MM.1S (cell line): ENCODE measurements at regions not wholly inside any gene's neighbourhood (a gene's known extent, or its start where the extent isn't known, plus 50 kb on each side); places are given as distances from the start of the nearest gene placed in this dataset.

Source experiments
- DNase-seq: peaks from one replicate; pipeline ENCODE4 v3.0.0-alpha.2; 2015
- H2AFZ ChIP-seq: fragments of 300-600 bp; sonication (generic); 2 replicates; pipeline ENCODE4 v1.6.0; 2016; ENCODE audit warnings: antibody characterized with exemption, low read length
- H3F3A ChIP-seq: fragments of 300-600 bp; sonication (generic); 2 replicates; pipeline ENCODE4 v1.6.1; 2016; ENCODE audit warnings: mild to moderate bottlenecking, antibody characterized with exemption, low read length, moderate library complexity, mixed read lengths; ENCODE audit not compliant: insufficient read depth
- H3K27ac ChIP-seq: fragments of 300-600 bp; sonication (generic); 2 replicates; pipeline ENCODE4 v1.5.1; 2016; ENCODE audit warnings: mild to moderate bottlenecking, low read length
- H3K27me3 ChIP-seq: fragments of 300-600 bp; sonication (generic); replicated peaks from 2 replicates; pipeline ENCODE4 v1.6.0; 2016; ENCODE audit warnings: low read length; ENCODE audit not compliant: insufficient read depth
- H3K36me3 ChIP-seq: fragments of 300-600 bp; sonication (generic); replicated peaks from 2 replicates; pipeline ENCODE4 v1.6.1; 2016; ENCODE audit warnings: mild to moderate bottlenecking, low read length, mixed read lengths; ENCODE audit not compliant: insufficient read depth
- H3K4me1 ChIP-seq: fragments of 300-600 bp; sonication (generic); 2 replicates; pipeline ENCODE4 v1.6.1; 2016; ENCODE audit warnings: low read length, mixed read lengths
- H3K4me2 ChIP-seq: fragments of 300-600 bp; sonication (generic); 2 replicates; pipeline ENCODE4 v1.6.0; 2016; ENCODE audit warnings: low read depth, low read length
- H3K4me3 ChIP-seq: fragments of 300-600 bp; sonication (generic); 2 replicates; pipeline ENCODE4 v1.5.1; 2016; ENCODE audit warnings: low read length, mixed read lengths
- H3K79me2 ChIP-seq: fragments of 300-600 bp; sonication (generic); 2 replicates; pipeline ENCODE4 v1.6.1; 2016; ENCODE audit warnings: mixed run types, low read length, mixed read lengths
- H3K9ac ChIP-seq: fragments of 300-600 bp; sonication (generic); 2 replicates; pipeline ENCODE4 v1.6.1; 2016; ENCODE audit warnings: low read length, mixed read lengths
- H3K9me2 ChIP-seq: fragments of 300-600 bp; sonication (generic); replicated peaks from 2 replicates; pipeline ENCODE4 v1.6.1; 2016; ENCODE audit warnings: mild to moderate bottlenecking, low read length, mixed read lengths; ENCODE audit not compliant: insufficient read depth
- H3K9me3 ChIP-seq: fragments of 300-600 bp; sonication (generic); replicated peaks from 2 replicates; pipeline ENCODE4 v1.6.1; 2016; ENCODE audit warnings: mild to moderate bottlenecking, low read length, mixed read lengths; ENCODE audit not compliant: insufficient read depth
- H4K20me1 ChIP-seq: fragments of 300-600 bp; sonication (generic); 2 replicates; pipeline ENCODE4 v1.6.1; 2016; ENCODE audit warnings: mild to moderate bottlenecking, low read length, moderate library complexity, mixed read lengths; ENCODE audit not compliant: insufficient read depth
- EZH2 ChIP-seq: fragments of 300-600 bp; sonication (generic); optimal IDR thresholded peaks from 2 replicates; pipeline ENCODE3; 2017; ENCODE audit warnings: low read depth, mild to moderate bottlenecking, antibody characterized with exemption, low read length, mixed read lengths
- EZH2phosphoT487 ChIP-seq: fragments of 300-600 bp; sonication (generic); IDR thresholded peaks from 2 replicates; pipeline ENCODE4 v1.6.1; 2018; ENCODE audit warnings: antibody characterized with exemption, low read length
- TF ChIP-seq, protein P1 (sequence below): fragments of 300-600 bp; sonication (generic); IDR thresholded peaks from 2 replicates; pipeline ENCODE4 v1.5.1; 2016; ENCODE audit warnings: antibody characterized with exemption, low read length, mixed read lengths

DNA sequence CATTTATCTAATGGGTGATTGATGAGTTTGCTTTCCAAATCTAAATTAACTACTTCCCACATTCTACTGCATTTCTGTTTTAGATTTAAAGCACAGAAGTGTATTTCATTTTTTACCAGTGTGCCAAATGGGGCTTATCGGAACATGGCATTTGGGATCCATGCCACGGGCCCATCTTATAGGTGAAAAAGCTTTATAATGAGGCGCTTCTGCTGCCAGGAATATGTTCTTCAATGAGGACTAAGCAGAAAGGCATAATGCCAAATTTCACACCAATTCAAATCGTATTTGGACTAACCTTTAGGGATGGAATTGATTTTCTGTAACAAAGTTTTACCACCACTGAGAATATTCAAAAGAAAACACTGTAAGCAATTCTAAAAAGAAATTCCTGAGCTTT is 803.5 kb upstream of the FLRT2 start:
- Histone ChIP-seq H3K9me3 (no peaks in the 10 kb centered on the region), H3K27me3 (no peaks in the 10 kb centered on the region), H4K20me1 (no peaks in the 10 kb centered on the region), H3K4me2 (no peak overlapping the region), H3F3A (no peaks in the 10 kb centered on the region), H2AFZ (no peak overlapping the region), H3K4me3 (no peak overlapping the region), H3K9me2 (no peaks in the 10 kb centered on the region), H3K9ac (no peak overlapping the region), H3K27ac (no peak overlapping the region), H3K36me3 (no peaks in the 10 kb centered on the region), H3K4me1 (no peaks in the 10 kb centered on the region), H3K79me2 (no peaks in the 10 kb centered on the region)
- no peak for DNase-seq
- TF ChIP-seq, protein P1, sequence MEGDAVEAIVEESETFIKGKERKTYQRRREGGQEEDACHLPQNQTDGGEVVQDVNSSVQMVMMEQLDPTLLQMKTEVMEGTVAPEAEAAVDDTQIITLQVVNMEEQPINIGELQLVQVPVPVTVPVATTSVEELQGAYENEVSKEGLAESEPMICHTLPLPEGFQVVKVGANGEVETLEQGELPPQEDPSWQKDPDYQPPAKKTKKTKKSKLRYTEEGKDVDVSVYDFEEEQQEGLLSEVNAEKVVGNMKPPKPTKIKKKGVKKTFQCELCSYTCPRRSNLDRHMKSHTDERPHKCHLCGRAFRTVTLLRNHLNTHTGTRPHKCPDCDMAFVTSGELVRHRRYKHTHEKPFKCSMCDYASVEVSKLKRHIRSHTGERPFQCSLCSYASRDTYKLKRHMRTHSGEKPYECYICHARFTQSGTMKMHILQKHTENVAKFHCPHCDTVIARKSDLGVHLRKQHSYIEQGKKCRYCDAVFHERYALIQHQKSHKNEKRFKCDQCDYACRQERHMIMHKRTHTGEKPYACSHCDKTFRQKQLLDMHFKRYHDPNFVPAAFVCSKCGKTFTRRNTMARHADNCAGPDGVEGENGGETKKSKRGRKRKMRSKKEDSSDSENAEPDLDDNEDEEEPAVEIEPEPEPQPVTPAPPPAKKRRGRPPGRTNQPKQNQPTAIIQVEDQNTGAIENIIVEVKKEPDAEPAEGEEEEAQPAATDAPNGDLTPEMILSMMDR = no peak
- TF ChIP-seq EZH2 = no peak
- no peak for TF ChIP-seq EZH2phosphoT487

DNA sequence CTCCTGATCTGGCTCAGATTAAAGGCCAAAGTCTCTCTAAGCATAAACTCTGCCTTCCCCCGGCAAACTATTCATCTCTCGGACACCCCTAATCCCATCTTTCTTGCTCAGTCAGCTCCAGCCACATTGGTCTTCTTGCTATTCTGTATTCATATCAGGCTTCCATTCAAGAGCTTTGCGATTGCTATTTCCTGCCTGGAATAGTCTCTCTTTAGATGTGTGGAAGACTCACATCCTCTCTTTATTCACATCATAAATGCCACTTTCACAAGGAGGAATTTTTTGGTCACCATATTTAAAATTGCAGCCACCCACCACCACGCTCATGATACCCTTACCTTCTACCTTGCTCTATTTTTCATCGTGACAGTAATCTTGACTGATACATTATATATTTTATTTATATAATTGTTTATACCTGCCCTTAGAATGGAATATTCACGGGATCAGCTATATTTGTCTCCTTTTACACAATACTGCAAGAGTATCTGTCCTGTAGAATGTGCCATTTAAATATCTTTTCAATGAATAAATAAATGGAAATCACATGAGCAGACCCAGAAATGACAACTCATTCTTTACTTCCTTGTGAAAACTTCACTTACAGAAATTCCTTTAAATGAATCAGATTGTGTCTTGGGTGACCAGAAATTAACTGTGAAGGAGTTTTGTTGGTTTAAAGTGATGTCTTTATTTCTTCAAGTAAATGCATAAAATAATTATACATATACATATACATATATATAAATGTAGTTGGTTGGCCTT is 780.6 kb upstream of the FLRT2 start:
- no peaks in the 10 kb centered on the region for H3F3A ChIP-seq
- H3K4me1 ChIP-seq = no peaks in the 10 kb centered on the region
- no peaks in the 10 kb centered on the region for H3K9me2 ChIP-seq
- no peak overlapping the region for H3K27ac ChIP-seq
- no peaks in the 10 kb centered on the region for H3K27me3 ChIP-seq
- DNase-seq = no peak
- TF ChIP-seq EZH2 (no peak), EZH2phosphoT487 (no peak)
- TF ChIP-seq, protein P1 = no peak
- no peak overlapping the region for H3K4me3 ChIP-seq
- H3K36me3 ChIP-seq = no peaks in the 10 kb centered on the region
- no peaks in the 10 kb centered on the region for H3K9me3 ChIP-seq
- H3K79me2 ChIP-seq = no peaks in the 10 kb centered on the region
- no peak overlapping the region for H3K4me2 ChIP-seq
- H4K20me1 ChIP-seq = no peaks in the 10 kb centered on the region
- no peak overlapping the region for H2AFZ ChIP-seq
- no peak overlapping the region for H3K9ac ChIP-seq

DNA sequence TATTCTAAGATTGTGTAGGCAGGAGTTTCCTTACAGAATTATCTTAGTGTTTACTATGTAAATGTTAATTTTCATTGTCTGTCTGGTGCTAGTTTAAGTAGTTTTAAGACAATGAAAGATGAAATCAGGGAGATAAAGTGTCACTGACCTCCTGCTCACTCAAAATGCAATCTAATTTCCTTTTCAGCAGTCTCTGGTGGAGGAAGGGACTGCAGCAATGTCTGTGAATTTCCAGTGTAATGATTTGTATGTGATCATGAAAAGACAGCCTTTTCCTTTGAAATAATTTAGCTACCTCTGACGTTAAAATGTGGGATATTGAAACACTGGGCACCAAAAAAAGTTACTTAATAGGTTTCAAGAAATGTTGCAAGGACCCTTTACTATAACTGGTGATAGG is 779.7 kb upstream of the FLRT2 start:
- Histone ChIP-seq H3F3A (no peaks in the 10 kb centered on the region), H3K4me3 (no peak overlapping the region), H3K27ac (no peak overlapping the region), H3K4me1 (no peaks in the 10 kb centered on the region), H3K9me2 (no peaks in the 10 kb centered on the region), H3K9me3 (no peaks in the 10 kb centered on the region), H2AFZ (no peak overlapping the region), H3K27me3 (no peaks in the 10 kb centered on the region), H3K9ac (no peak overlapping the region), H3K79me2 (no peaks in the 10 kb centered on the region), H3K4me2 (no peak overlapping the region), H3K36me3 (no peaks in the 10 kb centered on the region), H4K20me1 (no peaks in the 10 kb centered on the region)
- DNase-seq = no peak
- TF ChIP-seq EZH2 = no peak
- TF ChIP-seq, protein P1 = no peak
- no peak for TF ChIP-seq EZH2phosphoT487
